ENCODE measurements at regions not wholly inside any gene's neighbourhood (a gene's known extent, or its start where the extent isn't known, plus 50 kb on each side); places are given as distances from the start of the nearest gene placed in this dataset.

DNA sequence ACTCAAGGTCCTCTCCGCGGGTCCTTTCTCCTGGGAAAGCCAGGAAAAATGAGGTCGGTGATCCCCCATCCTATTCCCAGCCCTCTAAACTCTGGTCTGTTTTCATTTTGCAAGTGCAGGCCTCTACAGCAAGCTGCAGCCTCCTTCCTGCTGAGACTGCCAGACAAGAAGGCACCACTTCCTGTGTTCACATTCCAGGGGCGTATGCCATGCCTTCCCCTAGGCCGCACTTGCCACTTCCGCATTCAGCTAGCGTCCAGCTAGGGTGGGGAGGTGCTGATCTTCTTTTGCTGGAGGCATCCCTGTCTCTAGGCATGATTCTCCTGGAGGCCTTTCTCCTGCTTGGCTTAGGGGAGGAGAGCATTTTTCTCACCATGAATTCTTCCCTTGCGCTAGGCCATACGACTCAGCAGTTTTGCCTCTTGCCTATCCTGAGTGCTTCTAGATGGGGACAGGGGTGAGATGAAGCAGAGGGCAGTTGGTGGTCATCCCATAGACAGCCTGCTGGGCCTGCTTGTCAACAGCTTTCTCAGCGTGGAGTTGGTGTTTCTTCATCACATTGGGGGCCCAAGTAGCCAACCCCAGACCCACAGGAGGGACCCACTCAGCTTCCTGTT, 328.9 kb downstream of the RPS24 start:
- no peak for DNase-seq (ENCODE audit: low read depth)
- TF ChIP-seq, protein P1, sequence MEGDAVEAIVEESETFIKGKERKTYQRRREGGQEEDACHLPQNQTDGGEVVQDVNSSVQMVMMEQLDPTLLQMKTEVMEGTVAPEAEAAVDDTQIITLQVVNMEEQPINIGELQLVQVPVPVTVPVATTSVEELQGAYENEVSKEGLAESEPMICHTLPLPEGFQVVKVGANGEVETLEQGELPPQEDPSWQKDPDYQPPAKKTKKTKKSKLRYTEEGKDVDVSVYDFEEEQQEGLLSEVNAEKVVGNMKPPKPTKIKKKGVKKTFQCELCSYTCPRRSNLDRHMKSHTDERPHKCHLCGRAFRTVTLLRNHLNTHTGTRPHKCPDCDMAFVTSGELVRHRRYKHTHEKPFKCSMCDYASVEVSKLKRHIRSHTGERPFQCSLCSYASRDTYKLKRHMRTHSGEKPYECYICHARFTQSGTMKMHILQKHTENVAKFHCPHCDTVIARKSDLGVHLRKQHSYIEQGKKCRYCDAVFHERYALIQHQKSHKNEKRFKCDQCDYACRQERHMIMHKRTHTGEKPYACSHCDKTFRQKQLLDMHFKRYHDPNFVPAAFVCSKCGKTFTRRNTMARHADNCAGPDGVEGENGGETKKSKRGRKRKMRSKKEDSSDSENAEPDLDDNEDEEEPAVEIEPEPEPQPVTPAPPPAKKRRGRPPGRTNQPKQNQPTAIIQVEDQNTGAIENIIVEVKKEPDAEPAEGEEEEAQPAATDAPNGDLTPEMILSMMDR (IDR thresholded peaks at IDR 0.05; ENCODE audit: insufficient read depth, low read depth, low read length, missing control alignments) = no peak
- H3K4me3 ChIP-seq (ENCODE audit: low read depth, low read length) = no peak overlapping the region

DNA sequence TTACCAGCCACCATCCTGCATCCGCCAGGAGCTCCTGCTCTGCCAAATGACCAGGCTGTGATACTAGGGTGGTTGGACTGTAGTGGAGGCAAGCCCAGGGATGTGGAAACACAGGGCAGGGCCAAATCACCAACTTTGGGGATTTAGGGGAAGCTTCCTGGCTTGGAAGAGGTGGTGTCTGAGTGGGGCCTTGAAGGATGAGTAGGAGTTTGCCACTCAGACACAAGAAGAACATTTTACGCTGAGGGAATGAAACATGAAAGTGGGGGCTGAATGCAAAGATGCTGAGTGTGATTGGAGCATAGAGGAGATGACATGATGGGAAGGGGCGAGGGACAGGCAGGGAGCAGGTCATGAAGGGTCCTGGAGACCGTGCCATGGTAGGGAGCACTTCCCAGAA, 329.5 kb downstream of the RPS24 start:
- no peak for DNase-seq (ENCODE audit: low read depth)
- H3K4me3 ChIP-seq (ENCODE audit: low read depth, low read length) = no peak overlapping the region
- TF ChIP-seq, protein P1 (IDR thresholded peaks at IDR 0.05; ENCODE audit: insufficient read depth, low read depth, low read length, missing control alignments) = no peak

DNA sequence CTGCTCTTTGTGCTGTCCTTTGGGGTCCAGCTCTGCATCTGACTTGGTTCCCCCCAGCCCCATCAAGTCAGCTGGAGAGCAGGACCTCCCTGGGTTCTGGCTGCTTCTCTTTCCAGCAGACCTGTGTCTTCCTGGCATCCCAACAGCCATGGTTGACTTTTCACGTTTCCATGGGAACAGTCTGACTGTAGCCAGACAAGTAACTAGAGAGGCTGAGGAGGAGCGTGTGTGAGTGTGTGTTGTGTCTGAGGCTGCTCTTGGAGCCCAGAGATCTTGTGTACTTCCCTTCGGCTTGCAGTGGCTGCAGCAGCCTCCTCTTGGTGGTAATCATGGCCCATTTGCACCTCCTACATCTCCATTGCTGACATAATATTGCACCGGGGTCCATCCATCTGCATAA, 332.0 kb downstream of the RPS24 start:
- H3K4me3 ChIP-seq (ENCODE audit: low read depth, low read length) = no peak overlapping the region
- TF ChIP-seq, protein P1 (IDR thresholded peaks at IDR 0.05; ENCODE audit: insufficient read depth, low read depth, low read length, missing control alignments) = no peak
- DNase-seq (ENCODE audit: low read depth) = no peak

DNA sequence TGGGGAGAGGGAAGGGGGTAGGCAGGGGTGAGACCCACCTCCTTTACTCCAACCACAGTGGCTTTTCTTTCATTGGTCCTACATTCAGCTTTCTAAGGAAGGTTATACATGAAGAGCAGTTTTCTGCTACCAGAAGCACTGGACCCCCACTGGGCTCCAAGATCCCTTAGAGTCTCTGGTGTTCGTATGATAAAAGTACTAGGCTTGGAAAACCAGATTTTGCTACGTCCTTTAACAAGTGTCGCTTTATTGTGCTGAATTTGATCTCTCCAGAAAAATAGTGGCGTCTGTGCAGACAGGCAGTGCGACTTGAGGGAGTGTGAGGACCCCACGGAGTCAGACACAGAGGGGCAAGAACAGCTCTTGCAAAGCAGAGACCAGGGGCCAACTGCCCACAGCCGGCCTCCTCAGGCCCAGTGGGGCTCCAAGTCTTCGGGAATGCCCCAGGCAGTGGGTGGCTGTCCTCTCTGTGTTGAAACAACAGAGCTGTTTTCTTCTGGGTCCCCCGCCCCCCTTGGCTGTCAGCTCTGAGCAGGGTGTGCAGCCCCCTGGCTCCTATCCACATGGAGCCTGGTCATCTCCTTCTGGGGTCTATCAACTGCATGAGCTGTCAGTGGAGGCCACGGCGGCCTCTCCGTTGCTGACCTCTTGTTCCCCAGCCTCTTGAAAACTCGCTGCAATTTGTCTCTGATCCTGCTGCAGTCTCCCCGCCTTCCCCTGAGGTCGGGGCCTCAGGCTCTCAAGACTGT, 333.2 kb downstream of the RPS24 start:
- DNase-seq (ENCODE audit: low read depth) = no peak
- TF ChIP-seq, protein P1 (IDR thresholded peaks at IDR 0.05; ENCODE audit: insufficient read depth, low read depth, low read length, missing control alignments) = no peak

DNA sequence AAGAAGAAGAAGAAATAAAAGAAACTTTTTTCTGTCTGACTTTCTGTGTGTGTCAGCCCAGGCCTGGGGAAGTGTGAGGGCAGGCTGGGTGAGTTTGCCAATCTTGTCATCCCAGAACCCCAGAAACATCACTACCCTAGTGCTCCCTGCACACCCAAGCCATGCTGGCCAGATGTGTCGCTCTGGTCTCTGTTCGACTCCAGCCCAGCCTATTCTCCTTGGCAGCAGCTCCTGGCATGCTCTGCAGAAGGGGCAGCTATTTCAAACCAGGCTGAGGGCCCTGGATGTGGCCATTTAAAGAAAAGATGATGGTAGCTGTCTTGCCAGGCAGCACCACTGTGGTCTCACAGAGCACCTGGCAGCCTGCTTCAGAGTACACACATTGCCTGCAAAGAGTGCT, 334.1 kb downstream of the RPS24 start:
- DNase-seq (ENCODE audit: low read depth) = no peak
- TF ChIP-seq, protein P1 (IDR thresholded peaks at IDR 0.05; ENCODE audit: insufficient read depth, low read depth, low read length, missing control alignments) = no peak
- no peak overlapping the region for H3K4me3 ChIP-seq (ENCODE audit: low read depth, low read length)

More for the DNA sequence above, 333.2 kb downstream of the RPS24 start:
- H3K4me3 ChIP-seq (ENCODE audit: low read depth, low read length) = no peak overlapping the region

DNA sequence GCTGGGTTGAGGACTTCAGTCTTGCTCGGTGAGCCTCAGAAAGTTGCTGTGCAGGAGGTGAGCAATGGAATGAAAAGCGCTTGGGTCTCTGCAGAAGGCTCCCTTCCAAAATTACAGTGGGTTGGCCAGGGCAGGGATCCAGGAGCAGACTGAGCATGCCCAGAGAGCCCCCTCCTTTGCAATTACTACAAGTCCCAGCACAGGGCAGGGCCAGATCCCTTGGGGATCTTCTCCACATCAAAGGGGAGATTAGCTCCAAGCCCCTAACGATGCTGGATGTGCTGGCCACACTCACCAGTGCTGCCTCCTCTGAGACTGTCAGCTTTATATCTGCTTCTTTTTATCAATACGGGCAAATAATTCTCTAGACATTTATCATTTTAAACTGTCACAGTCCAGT, 337.5 kb downstream of the RPS24 start:
- TF ChIP-seq, protein P1 (IDR thresholded peaks at IDR 0.05; ENCODE audit: insufficient read depth, low read depth, low read length, missing control alignments) = no peak
- no peak overlapping the region for H3K4me3 ChIP-seq (ENCODE audit: low read depth, low read length)
- DNase-seq (ENCODE audit: low read depth) = no peak

Data from GM12865 (cell line).